H9 (cell line): ENCODE measurements at regions not wholly inside any gene's neighbourhood (a gene's known extent, or its start where the extent isn't known, plus 50 kb on each side); places are given as distances from the start of the nearest gene placed in this dataset.

Experiments used
- DNase-seq: peaks from one replicate; pipeline ENCODE4 v3.0.0-alpha.2; 2017
- H2AFZ ChIP-seq: one replicate; pipeline ENCODE4 v1.6.1; 2013; ENCODE audit warnings: mild to moderate bottlenecking, low read length, control low read depth, moderate library complexity
- H2AK5ac ChIP-seq: 2 replicates; pipeline ENCODE4 v1.6.1; 2013; ENCODE audit warnings: low read length, control low read depth, mixed read lengths; ENCODE audit not compliant: insufficient read length
- H2BK120ac ChIP-seq: one replicate; pipeline ENCODE4 v1.6.1; 2013; ENCODE audit warnings: low read depth, mild to moderate bottlenecking, low read length, control low read depth, inconsistent platforms; ENCODE audit not compliant: poor library complexity, severe bottlenecking
- H2BK12ac ChIP-seq: 2 replicates; pipeline ENCODE4 v1.6.1; 2013; ENCODE audit warnings: low read length, control low read depth, mixed read lengths, low read depth; ENCODE audit not compliant: insufficient read length
- H2BK15ac ChIP-seq: 2 replicates; pipeline ENCODE4 v1.6.1; 2013; ENCODE audit warnings: low read depth, low read length, control low read depth
- H2BK20ac ChIP-seq: one replicate; pipeline ENCODE4 v1.6.1; 2013; ENCODE audit warnings: low read depth, mild to moderate bottlenecking, low read length, control low read depth, inconsistent platforms; ENCODE audit not compliant: poor library complexity, severe bottlenecking
- H2BK5ac ChIP-seq: 2 replicates; pipeline ENCODE4 v1.6.1; 2013; ENCODE audit warnings: low read length, control low read depth, mixed read lengths; ENCODE audit not compliant: insufficient read length
- H3K14ac ChIP-seq: 2 replicates; pipeline ENCODE4 v1.6.1; 2013; ENCODE audit warnings: low read length, control low read depth; ENCODE audit not compliant: insufficient read depth
- H3K18ac ChIP-seq: 2 replicates; pipeline ENCODE4 v1.6.1; 2013; ENCODE audit warnings: low read depth, mild to moderate bottlenecking, mixed read lengths, low read length, control low read depth; ENCODE audit not compliant: insufficient read length
- H3K23ac ChIP-seq: 2 replicates; pipeline ENCODE4 v1.6.1; 2013; ENCODE audit warnings: low read length, control low read depth, mixed read lengths, low read depth; ENCODE audit not compliant: insufficient read length
- H3K23me2 ChIP-seq: 2 replicates; pipeline ENCODE4 v1.6.1; 2013; ENCODE audit warnings: low read depth, mild to moderate bottlenecking, mixed read lengths, low read length, control low read depth; ENCODE audit not compliant: insufficient read length, poor library complexity, severe bottlenecking
- H3K27ac ChIP-seq: 2 replicates; pipeline ENCODE4 v1.5.1; 2013; ENCODE audit warnings: low read length, control low read depth, mixed read lengths, low read depth; ENCODE audit not compliant: insufficient read length
- H3K27me3 ChIP-seq: 2 replicates; pipeline ENCODE4 v1.6.1; 2013; ENCODE audit warnings: low read length, control low read depth, inconsistent platforms; ENCODE audit not compliant: insufficient read depth
- H3K4ac ChIP-seq: 2 replicates; pipeline ENCODE4 v1.6.1; 2013; ENCODE audit warnings: low read depth, mild to moderate bottlenecking, control low read depth, inconsistent platforms, low read length, moderate library complexity
- H3K4me1 ChIP-seq: 2 replicates; pipeline ENCODE4 v1.6.1; 2013; ENCODE audit warnings: low read length, control low read depth, inconsistent platforms; ENCODE audit not compliant: insufficient read depth
- H3K4me2 ChIP-seq: 2 replicates; pipeline ENCODE4 v1.6.1; 2013; ENCODE audit warnings: low read length, control low read depth, mixed read lengths; ENCODE audit not compliant: insufficient read length, insufficient read depth
- H3K56ac ChIP-seq: 2 replicates; pipeline ENCODE4 v1.6.1; 2013; ENCODE audit warnings: low read depth, mild to moderate bottlenecking, mixed read lengths, low read length, control low read depth; ENCODE audit not compliant: insufficient read length
- H3K79me1 ChIP-seq: 2 replicates; pipeline ENCODE4 v1.6.1; 2013; ENCODE audit warnings: low read depth, mild to moderate bottlenecking, moderate library complexity, low read length, control low read depth, inconsistent platforms; ENCODE audit not compliant: insufficient read depth, poor library complexity, severe bottlenecking
- H3K79me2 ChIP-seq: 2 replicates; pipeline ENCODE4 v1.6.1; 2013; ENCODE audit warnings: low read length, control low read depth, inconsistent platforms; ENCODE audit not compliant: insufficient read depth
- H3K9ac ChIP-seq: 2 replicates; pipeline ENCODE4 v1.6.1; 2013; ENCODE audit warnings: low read length, control low read depth, mixed read lengths; ENCODE audit not compliant: insufficient read length; ENCODE audit errors: extremely low read depth
- H3K9me3 ChIP-seq: one replicate; pipeline ENCODE4 v1.6.1; 2013; ENCODE audit warnings: low read depth, low read length, inconsistent platforms; ENCODE audit not compliant: control insufficient read depth
- H3T11ph ChIP-seq: one replicate; pipeline ENCODE4 v1.6.1; 2013; ENCODE audit warnings: mild to moderate bottlenecking, low read length, control low read depth, inconsistent platforms
- H4K20me1 ChIP-seq: one replicate; pipeline ENCODE4 v1.6.1; 2013; ENCODE audit not compliant: control insufficient read depth, insufficient read length, insufficient read depth
- H4K5ac ChIP-seq: 2 replicates; pipeline ENCODE4 v1.6.1; 2013; ENCODE audit warnings: low read depth, mild to moderate bottlenecking, mixed read lengths, low read length, control low read depth; ENCODE audit not compliant: insufficient read length
- H4K8ac ChIP-seq: replicated peaks from 2 replicates; pipeline ENCODE4 v1.6.1; 2013; ENCODE audit warnings: low read length, control low read depth, mixed read lengths, low read depth; ENCODE audit not compliant: insufficient read length
- H4K91ac ChIP-seq: 2 replicates; pipeline ENCODE4 v1.6.1; 2013; ENCODE audit warnings: low read depth, mild to moderate bottlenecking, moderate library complexity, mixed read lengths, low read length, control low read depth; ENCODE audit not compliant: insufficient read length
- H3K27ac Mint-ChIP-seq, 3 experiments: 2 replicates in 2 of 3; 3 replicates in 1 of 3; pipeline ENCODE4 v1.8.0; 2020 to 2021; ENCODE audit warnings: mixed read lengths in 3 of 3, mild to moderate bottlenecking in 1 of 3, moderate library complexity in 1 of 3
- H3K27me3 Mint-ChIP-seq: 2 replicates; pipeline ENCODE4 v1.8.0; 2021; ENCODE audit warnings: low read depth, mild to moderate bottlenecking, moderate library complexity, mixed read lengths
- H3K36me3 Mint-ChIP-seq, 3 experiments: 2 replicates in 2 of 3; 3 replicates in 1 of 3; pipeline ENCODE4 v1.8.0; 2020 to 2021; ENCODE audit warnings: low read depth in 3 of 3, mixed read lengths in 3 of 3; ENCODE audit not compliant: insufficient read depth in 1 of 3
- H3K4me1 Mint-ChIP-seq, 2 experiments: 2 replicates each; pipeline ENCODE4 v1.8.0; 2020; ENCODE audit warnings: mixed read lengths in 2 of 2
- H3K4me3 Mint-ChIP-seq, 2 experiments: 2 replicates in 1 of 2; 3 replicates in 1 of 2; pipeline ENCODE4 v1.8.0; 2020 to 2021; ENCODE audit warnings: mild to moderate bottlenecking in 2 of 2, mixed read lengths in 2 of 2, moderate library complexity in 1 of 2
- H3K9me3 Mint-ChIP-seq, 2 experiments: 2 replicates in 1 of 2; 3 replicates in 1 of 2; pipeline ENCODE4 v1.8.0; 2020; ENCODE audit warnings: mild to moderate bottlenecking in 2 of 2, mixed read lengths in 2 of 2, moderate library complexity in 1 of 2
- CTCF ChIP-seq: fragments of 200-600 bp; sonication (generic); conservative IDR thresholded peaks from 3 replicates; pipeline ENCODE4 v1.8.0; 2021; ENCODE audit warnings: antibody characterized with exemption, mild to moderate bottlenecking
- WGBS: extraction: QIAGEN DNeasy Blood & Tissue Kit; methylation state at CpG from one replicate; pipeline ENCODE4 v1.1.7; 2013; ENCODE audit warnings: missing lambda C conversion rate, low lambda C conversion rate, mixed read lengths; ENCODE audit not compliant: insufficient read length; ENCODE audit errors: extremely low coverage; 5-methylcytosine and 5-hydroxymethylcytosine counted together

- Histone ChIP-seq H3K27ac (no peak overlapping the region), H3K23ac (no peak overlapping the region)
Observed at GRCh38 chr13:105787632-105788031, 747.8 kb downstream of the EFNB2 start.

More at GRCh38 chr13:105787632-105788031, 747.8 kb downstream of the EFNB2 start:
- H2BK15ac ChIP-seq, result no peak overlapping the region
- H4K5ac ChIP-seq, result no peak overlapping the region
- peaks cover 0 to 3% of the 10 kb centered on the region in 2 experiments; a peak in 1 of 4 replicates for H3K4me1 Mint-ChIP-seq
- no peak overlapping the region for H4K8ac ChIP-seq
- no peak overlapping the region for H4K91ac ChIP-seq
- no peak overlapping the region for H2BK20ac ChIP-seq
- no peak overlapping the region for H3K14ac ChIP-seq
- H4K20me1 ChIP-seq, result no peaks in the 10 kb centered on the region
- H3K9ac ChIP-seq, result no peak overlapping the region
- H3K27me3 Mint-ChIP-seq, result no peaks in the 10 kb centered on the region
- WGBS, result no CpG with 5 or more reads among the region's 9 CpGs
- H3K9me3 ChIP-seq, result no peaks in the 10 kb centered on the region
- H3K36me3 Mint-ChIP-seq, result peaks cover 0 to 2% (median 0%) of the 10 kb centered on the region in 3 experiments; a peak in 2 of 7 replicates
- no peak overlapping the region for H3T11ph ChIP-seq
- H2BK12ac ChIP-seq, result no peak overlapping the region
- no peak overlapping the region for H3K4ac ChIP-seq
- H3K79me1 ChIP-seq, result no peaks in the 10 kb centered on the region
- no peak overlapping the region for H3K18ac ChIP-seq
- TF ChIP-seq CTCF, result no peak
- H3K4me2 ChIP-seq, result no peak overlapping the region
- no peak overlapping the region for H2AFZ ChIP-seq
- no peak overlapping the region for H2BK5ac ChIP-seq
- no peaks in the 10 kb centered on the region for H3K79me2 ChIP-seq
- no peaks in the 10 kb centered on the region for H3K27me3 ChIP-seq
- H3K56ac ChIP-seq, result no peak overlapping the region
- no peaks in the 10 kb centered on the region for H3K23me2 ChIP-seq
- no peak overlapping the region for H2AK5ac ChIP-seq
- DNase-seq, result no peak
- H3K4me1 ChIP-seq, result no peaks in the 10 kb centered on the region
- H3K9me3 Mint-ChIP-seq, result no peaks in the 10 kb centered on the region
- H3K4me3 Mint-ChIP-seq, result no peak overlapping the region
- H3K27ac Mint-ChIP-seq, result no peak overlapping the region; a peak in 1 of 7 replicates
- H2BK120ac ChIP-seq, result no peak overlapping the region
